Erythroblast (primary cell): ENCODE measurements at regions not wholly inside any gene's neighbourhood (a gene's known extent, or its start where the extent isn't known, plus 50 kb on each side); places are given as distances from the start of the nearest gene placed in this dataset.
"Not testable (repeated sequence)": the region's sequence is repeated elsewhere in the genome, so short reads cannot be mapped to it uniquely, and the experiment has no call there.

Source experiments
- DNase-seq, 2 experiments: peaks; one replicate each; lab custom pipeline; 2025; lab: John Stamatoyannopoulos, UW
- GATA1 ChIP-seq: IDR thresholded peaks from 2 replicates; pipeline ENCODE4 v1.6.1; 2011; ENCODE audit warnings: low read depth, mild to moderate bottlenecking, control low read depth, low read length, moderate library complexity
- POLR2A ChIP-seq: IDR thresholded peaks from 2 replicates; pipeline ENCODE4 v1.6.1; 2011; ENCODE audit warnings: mild to moderate bottlenecking, low read length

DNA sequence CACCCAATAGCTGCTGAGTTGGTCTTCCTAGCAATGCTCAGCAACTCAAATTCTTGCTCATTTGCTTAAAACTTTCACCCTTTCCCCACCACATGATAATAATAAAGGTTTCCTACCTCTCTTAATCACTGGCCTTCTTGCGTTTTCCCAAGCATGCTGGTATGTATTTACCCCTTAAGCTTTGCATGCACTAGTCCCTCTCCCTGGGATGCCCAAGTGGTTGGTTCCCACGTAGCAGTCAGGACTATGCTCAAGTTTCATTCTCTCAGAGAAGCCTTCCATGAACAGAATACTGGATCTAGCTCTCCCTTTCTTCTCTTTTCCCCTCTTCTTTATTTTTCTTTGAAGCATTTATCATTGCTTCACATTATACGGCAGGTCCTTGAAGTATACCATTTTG lies 108.8 kb downstream of the KBTBD8 start:
- TF ChIP-seq GATA1 (no peak), POLR2A (no peak)
- no peak for DNase-seq

DNA sequence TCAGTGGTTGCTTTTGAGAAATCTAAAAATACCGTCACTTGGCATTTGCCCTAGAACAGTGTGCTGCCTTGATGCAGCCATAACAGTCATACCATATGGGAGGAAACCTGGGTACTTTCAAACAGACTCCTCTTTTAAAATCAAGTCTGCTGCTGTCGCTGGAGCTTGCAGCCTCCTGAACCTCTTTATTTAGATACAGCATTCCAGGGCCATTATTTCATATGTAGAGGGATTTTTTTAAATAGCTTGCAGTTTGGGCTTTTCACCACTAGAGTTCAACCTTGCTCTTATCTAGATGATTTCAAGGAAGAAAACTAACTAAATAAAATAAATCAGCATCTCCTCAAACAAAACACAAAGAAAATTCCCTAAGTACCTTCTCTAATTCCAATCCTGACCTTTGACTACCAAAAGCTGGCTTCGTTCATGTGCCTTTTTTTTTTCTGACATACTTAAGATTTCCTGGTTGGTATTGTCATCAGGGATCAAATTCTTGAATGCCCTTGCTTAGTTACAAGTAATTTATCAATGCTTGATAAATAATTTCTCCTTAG lies 111.6 kb downstream of the KBTBD8 start:
- peak; percentile 10 to 32 for DNase-seq
- no peak for TF ChIP-seq POLR2A

DNA sequence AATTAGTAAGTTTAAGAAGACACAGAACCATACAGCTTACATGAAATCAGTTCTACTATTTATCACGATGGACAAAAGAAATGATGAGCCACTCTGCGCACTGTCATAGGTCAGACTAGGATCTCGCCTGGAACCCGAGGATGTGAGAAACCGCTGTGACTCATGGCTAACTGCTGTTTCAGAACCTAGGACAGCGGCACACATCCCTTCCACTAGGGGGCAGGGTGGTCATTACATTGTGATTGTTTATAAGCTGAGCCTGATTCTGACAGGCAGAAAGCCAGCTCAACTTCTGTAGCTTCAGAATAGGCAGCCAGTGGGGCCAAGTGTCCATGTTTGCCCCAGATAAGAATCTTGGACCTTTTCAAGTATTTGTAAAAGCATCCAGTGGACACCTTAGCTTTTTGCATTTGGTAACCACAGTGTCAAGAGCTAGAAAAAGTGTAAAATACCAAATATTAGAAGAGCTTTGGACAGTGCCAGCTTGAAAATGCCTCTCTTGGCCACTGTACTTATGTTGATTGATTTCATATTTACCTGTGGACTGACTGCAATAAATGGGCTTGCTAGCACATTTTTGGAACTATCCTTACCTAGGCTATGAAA lies 115.8 kb downstream of the KBTBD8 start:
- no peak for TF ChIP-seq GATA1
- no peak for TF ChIP-seq POLR2A
- DNase-seq = peak; percentile 77 to 85

DNA sequence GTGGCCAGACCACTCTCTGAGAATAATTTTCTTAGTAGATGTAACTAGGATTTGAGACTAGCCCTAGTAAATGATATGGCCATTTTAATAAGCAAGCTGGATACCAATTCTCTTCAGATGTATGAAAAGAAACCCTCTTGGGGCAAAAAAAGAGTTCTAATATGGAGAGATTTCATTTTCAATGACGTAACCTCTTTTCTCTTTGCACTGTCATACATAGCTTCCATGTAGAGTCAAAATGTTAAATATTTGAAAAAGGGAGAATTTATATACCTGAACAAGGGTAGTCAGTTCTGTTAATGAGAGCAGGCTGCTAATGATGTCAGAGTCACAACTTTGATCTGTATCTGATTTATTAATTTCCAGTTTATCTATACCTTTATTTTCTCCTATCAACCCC lies 120.0 kb downstream of the KBTBD8 start:
- DNase-seq = no peak
- TF ChIP-seq GATA1 (no peak), POLR2A (no peak)

DNA sequence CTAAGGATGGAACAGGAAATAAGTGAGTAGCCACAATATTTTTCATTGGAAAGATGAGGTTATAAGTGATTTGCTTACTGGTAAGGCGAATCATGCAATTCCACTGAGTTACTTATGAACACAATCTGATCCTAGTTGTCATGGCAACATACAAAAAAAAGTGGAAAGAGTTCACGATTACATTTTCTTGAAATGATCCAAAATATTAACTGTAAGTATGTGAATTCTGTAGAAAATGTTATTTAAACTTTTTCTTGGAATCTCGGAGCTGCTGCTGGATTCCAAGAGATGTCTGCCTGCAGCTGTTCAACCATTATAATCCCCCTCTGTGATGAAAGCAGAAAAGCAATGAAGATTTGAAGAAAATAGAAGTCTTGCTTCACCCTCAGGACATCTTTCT lies 120.5 kb downstream of the KBTBD8 start:
- no peak for DNase-seq
- no peak for TF ChIP-seq POLR2A
- no peak for TF ChIP-seq GATA1

DNA sequence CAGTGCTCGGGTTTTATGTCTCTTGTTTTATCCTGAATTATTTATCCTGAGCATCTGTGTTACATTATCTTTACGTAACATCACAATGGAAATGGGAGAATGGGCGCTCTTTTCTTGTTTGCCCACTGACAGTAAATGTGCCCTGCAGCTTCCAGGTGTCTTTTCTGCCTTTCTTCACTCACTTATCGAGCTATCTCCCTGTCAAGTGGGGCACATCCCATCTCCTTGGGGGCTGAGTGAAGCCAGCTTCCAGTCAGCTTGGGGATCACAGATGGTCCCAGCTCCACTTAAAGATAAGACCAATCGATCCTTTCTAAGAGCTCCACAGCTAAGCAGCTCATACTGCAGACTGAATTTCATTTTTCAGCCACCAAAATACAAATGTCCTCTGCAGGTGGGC lies 125.8 kb downstream of the KBTBD8 start:
- no peak for TF ChIP-seq POLR2A
- no peak for TF ChIP-seq GATA1
- DNase-seq = no peak

DNA sequence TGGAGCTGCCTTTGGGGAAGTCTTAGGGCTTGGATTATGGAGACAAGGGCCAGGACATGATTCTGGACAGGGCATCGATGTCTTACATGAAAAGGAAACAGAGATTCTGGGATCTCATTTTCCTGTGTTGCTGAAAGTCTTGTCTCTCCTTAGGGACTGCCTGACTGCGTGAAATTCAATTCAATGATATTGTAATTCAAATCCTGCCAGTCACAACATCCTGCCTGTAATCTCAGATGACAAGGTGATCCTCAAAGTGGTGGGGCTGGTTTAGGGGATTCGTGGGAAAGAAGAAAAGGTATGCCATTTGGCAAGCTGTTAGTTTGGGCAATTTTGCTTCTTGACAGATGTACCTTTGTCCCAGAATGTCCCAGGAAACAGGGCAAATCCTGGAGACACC lies 129.1 kb downstream of the KBTBD8 start:
- no peak for DNase-seq
- no peak for TF ChIP-seq GATA1
- TF ChIP-seq POLR2A = no peak

DNA sequence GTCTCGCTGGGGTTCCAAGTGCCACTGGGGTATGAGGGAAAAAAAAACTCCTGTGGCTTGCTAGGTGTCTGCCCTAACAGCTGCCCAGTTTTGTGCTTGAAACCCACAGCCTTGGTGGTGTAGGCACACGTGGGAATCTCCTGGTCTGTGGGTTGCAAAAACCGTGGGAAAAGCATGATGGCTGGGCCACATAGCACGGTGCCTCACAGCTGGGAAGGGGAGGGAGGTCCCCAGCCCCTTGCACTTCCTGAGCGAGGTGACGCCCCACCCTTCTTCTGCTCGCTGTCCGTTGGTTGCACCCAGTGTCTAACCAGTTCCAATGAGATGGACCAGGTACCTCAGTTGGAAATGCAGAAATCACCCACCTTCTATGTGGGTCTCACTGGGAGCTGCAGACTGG lies 144.3 kb downstream of the KBTBD8 start:
- DNase-seq = no peak
- TF ChIP-seq GATA1 (no peak), POLR2A (no peak)

DNA sequence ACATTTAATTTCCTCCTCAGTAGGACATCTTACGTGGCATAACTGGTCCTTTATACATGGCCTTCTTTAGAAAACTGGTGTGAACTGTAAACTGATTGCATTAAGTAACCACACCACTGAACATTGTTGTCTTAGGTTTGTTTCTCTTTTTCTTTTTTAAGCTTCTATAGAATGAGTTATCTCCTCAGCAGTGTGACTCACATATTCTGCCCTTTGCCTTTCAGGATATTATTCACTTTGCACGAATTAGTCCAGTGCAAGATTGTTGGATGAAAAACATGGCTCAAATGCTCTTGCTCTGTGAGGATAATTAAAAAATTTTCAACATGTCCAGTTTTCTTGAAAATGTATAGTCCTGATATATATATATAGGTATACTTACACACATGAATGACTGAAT lies 147.6 kb downstream of the KBTBD8 start:
- TF ChIP-seq POLR2A (no peak), GATA1 (no peak)

DNA sequence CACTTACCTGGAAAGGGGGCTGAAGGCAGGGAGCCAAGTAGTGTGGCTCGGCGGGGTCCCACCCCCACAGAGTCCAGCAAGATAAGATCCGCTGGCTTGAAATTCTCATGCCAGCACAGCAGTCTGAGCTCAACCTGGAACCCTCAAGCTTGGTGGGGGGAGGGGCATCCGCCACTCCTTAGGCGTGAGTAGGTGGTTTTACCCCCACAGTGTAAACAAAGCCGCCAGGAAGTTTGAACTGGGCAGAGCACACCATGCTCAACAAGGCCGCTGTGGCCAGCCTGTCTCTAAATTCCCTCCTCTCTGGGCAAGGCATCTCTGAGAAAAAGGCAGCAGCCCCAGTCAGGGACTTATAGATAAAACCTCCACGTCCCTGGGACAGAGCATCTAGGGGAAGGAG lies 156.3 kb downstream of the KBTBD8 start:
- no peak for DNase-seq
- TF ChIP-seq GATA1 = no peak

More for the DNA sequence above, 147.6 kb downstream of the KBTBD8 start:
- DNase-seq = no peak

DNA sequence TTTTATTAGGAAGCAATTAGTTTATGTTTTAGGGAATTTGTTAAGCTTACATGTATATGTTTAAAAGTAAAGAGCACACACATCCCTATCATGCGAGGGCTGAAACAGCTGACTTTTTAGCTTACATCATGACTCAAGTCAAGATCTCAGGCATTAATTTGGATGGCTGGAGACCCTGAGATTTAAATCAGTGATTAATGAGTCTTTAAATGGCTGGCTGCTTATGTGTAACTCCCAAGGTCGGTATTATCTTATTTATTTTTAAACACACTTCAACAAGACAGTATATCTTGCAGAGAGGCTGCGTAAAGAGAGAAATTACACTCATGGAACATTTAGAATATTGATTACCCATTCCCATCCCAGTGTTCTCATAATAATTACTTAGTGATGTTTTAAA lies 169.4 kb downstream of the KBTBD8 start:
- DNase-seq = no peak
- no peak for TF ChIP-seq GATA1
- no peak for TF ChIP-seq POLR2A

DNA sequence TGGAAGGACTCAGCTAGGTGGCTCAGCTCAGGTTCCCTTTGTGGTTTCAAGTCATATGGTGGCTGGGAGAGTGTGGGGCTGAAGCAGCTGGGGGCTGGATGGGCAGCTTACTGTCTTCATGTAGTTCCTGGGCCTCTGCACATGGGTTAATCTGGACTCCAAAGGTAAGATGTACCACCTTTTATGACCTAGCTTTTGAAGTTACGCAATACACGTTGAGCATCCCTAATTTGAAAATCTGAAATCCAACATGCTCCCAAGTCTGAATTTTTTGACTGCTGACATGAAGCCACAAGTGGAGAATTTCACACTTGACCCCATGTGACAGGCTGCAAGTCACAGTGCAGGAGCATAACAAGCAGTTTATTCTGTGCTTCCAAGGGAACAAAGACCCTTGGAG lies 173.7 kb downstream of the KBTBD8 start:
- DNase-seq = no peak

DNA sequence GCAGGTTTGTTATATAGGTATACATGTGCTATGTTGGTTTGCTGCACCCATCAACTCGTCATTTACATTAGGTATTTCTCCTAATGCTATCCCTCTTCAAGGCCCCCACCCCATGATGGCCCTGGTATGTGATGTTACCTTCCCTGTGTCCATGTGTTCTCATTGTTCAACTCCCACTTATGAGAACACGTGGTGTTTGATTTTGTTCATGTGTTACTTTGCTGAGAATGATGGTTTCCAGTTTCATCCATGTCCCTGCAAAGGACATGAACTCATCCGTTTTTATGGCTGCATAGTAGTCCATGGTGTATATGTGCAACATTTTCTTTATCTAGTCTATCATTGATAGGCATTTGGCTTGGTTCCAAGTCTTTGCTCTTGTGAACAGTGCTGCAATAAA lies 175.0 kb downstream of the KBTBD8 start:
- not testable (repeated sequence) for DNase-seq

More for the DNA sequence above, 173.7 kb downstream of the KBTBD8 start:
- TF ChIP-seq POLR2A (no peak), GATA1 (no peak)

DNA sequence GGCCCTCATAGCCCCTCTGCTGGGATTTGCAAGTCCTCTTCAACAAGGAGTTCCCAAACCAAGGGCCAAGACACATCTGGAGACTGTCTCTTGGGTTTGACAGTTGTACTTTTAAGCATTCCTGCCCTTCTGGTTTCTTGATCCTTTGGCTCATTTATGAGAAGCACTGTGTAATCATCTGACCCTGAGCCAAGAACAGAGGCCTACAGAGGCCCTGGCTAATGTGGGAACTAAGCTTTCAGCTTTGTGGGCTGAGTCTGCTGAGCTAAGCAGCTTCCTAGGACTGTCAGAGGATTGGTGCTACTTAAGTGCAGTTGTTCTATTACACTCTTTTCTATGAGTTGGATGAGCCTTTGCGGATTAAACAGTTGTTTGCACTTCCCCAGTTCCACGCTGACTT lies 178.3 kb downstream of the KBTBD8 start:
- TF ChIP-seq POLR2A = no peak
- DNase-seq = no peak

DNA sequence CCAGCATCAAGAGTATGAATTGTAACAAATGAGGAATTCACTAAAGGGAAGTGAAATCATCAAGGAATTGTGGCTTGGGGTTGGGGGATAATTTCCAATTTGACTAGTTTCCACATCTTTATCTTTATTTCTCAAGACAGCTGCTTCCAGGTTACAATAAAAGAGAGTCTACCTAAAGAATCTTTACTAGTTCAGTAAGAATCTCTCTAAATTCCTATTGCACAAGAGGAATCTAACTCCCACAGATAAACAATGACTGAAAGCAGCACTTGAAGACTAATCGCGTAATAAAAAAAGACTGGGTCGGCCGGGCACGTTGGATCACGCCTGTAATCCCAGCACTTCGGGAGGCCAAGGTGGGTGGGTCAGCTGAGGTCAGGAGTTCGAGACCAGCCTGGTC lies 194.4 kb downstream of the KBTBD8 start:
- TF ChIP-seq GATA1 (no peak), POLR2A (no peak)
- DNase-seq = no peak
